ENCODE measurements at regions not wholly inside any gene's neighbourhood (a gene's known extent, or its start where the extent isn't known, plus 50 kb on each side); places are given as distances from the start of the nearest gene placed in this dataset.

GRCh38 chr5:87105577-87105976, 162.1 kb upstream of the RASA1 start:
- no peak for TF ChIP-seq CTCF (IDR thresholded peaks at IDR 0.05)
- TF ChIP-seq TCF7L2 (IDR thresholded peaks at IDR 0.05; ENCODE audit: low read depth, low read length) = no peak
- TF ChIP-seq POLR2AphosphoS5 (IDR thresholded peaks at IDR 0.05; ENCODE audit: low read depth, low read length) = no peak
